ENCODE measurements at regions not wholly inside any gene's neighbourhood (a gene's known extent, or its start where the extent isn't known, plus 50 kb on each side); places are given as distances from the start of the nearest gene placed in this dataset.

- no peak for ATAC-seq
- no peak for DNase-seq (ENCODE audit: low spot score)
Observed at GRCh38 chr12:104863296-104863948, 94.7 kb downstream of the SLC41A2 start.

- ATAC-seq (peak; percentile 41), DNase-seq (ENCODE audit: low spot score) (no peak)
Observed at GRCh38 chr12:104858611-104859543, 99.2 kb downstream of the SLC41A2 start.

GRCh38 chr12:104856531-104856930 is 101.6 kb downstream of the SLC41A2 start:
- DNase-seq (ENCODE audit: low spot score) (no peak), ATAC-seq (no peak)

GRCh38 chr12:104855599-104855998 is 102.5 kb downstream of the SLC41A2 start:
- DNase-seq (ENCODE audit: low spot score), result no peak

GRCh38 chr12:104852896-104853295 is 105.2 kb downstream of the SLC41A2 start:
- ATAC-seq, result no peak

More at GRCh38 chr12:104855599-104855998, 102.5 kb downstream of the SLC41A2 start:
- ATAC-seq, result no peak

GRCh38 chr12:104852102-104852501 is 106.0 kb downstream of the SLC41A2 start:
- no peak for ATAC-seq

More at GRCh38 chr12:104852896-104853295, 105.2 kb downstream of the SLC41A2 start:
- DNase-seq (ENCODE audit: low spot score), result no peak

GRCh38 chr12:104850781-104851180 is 107.3 kb downstream of the SLC41A2 start:
- no peak for ATAC-seq
- no peak for DNase-seq (ENCODE audit: low spot score)

More at GRCh38 chr12:104852102-104852501, 106.0 kb downstream of the SLC41A2 start:
- no peak for DNase-seq (ENCODE audit: low spot score)

- DNase-seq (ENCODE audit: low spot score), result no peak
- ATAC-seq, result no peak
Observed at GRCh38 chr12:104846056-104846767, 111.9 kb downstream of the SLC41A2 start.

- ATAC-seq (no peak), DNase-seq (ENCODE audit: low spot score) (no peak)
Observed at GRCh38 chr12:104844123-104844522, 114.0 kb downstream of the SLC41A2 start.

- no peak for ATAC-seq
- no peak for DNase-seq (ENCODE audit: low spot score)
Observed at GRCh38 chr12:104840262-104840661, 117.8 kb downstream of the SLC41A2 start.

- DNase-seq (ENCODE audit: low spot score) (no peak), ATAC-seq (no peak)
Observed at GRCh38 chr12:104835317-104835716, 122.8 kb downstream of the SLC41A2 start.

GRCh38 chr12:104834607-104835006 is 123.5 kb downstream of the SLC41A2 start:
- ATAC-seq (no peak), DNase-seq (ENCODE audit: low spot score) (no peak)

- DNase-seq (ENCODE audit: low spot score) (no peak), ATAC-seq (no peak)
Observed at GRCh38 chr12:104833756-104834155, 124.3 kb downstream of the SLC41A2 start.

- no peak for DNase-seq (ENCODE audit: low spot score)
- no peak for ATAC-seq
Observed at GRCh38 chr12:104828015-104828414, 130.1 kb downstream of the SLC41A2 start.

GRCh38 chr12:104827587-104827986 is 130.5 kb downstream of the SLC41A2 start:
- DNase-seq (ENCODE audit: low spot score), result no peak
- ATAC-seq, result no peak

- DNase-seq (ENCODE audit: low spot score) (no peak), ATAC-seq (no peak)
Observed at GRCh38 chr12:104825408-104825807, 132.7 kb downstream of the SLC41A2 start.

GRCh38 chr12:104823985-104824461 is 134.1 kb downstream of the SLC41A2 start:
- no peak for DNase-seq (ENCODE audit: low spot score)
- ATAC-seq, result peak; percentile 60

- no peak for ATAC-seq
- DNase-seq (ENCODE audit: low spot score), result no peak
Observed at GRCh38 chr12:104822941-104823340, 135.1 kb downstream of the SLC41A2 start.

GRCh38 chr12:104816845-104817503 is 141.1 kb downstream of the SLC41A2 start:
- no peak for ATAC-seq
- DNase-seq (ENCODE audit: low spot score), result no peak

GRCh38 chr12:104815935-104816334 is 142.2 kb downstream of the SLC41A2 start:
- ATAC-seq, result no peak

GRCh38 chr12:104814944-104815343 is 143.1 kb downstream of the SLC41A2 start:
- DNase-seq (ENCODE audit: low spot score), result no peak
- ATAC-seq, result no peak

More at GRCh38 chr12:104815935-104816334, 142.2 kb downstream of the SLC41A2 start:
- no peak for DNase-seq (ENCODE audit: low spot score)
